Body of pancreas (tissue), 4 donors: ENCODE measurements at regions not wholly inside any gene's neighbourhood (a gene's known extent, or its start where the extent isn't known, plus 50 kb on each side); places are given as distances from the start of the nearest gene placed in this dataset.
"Not testable (repeated sequence)": the region's sequence is repeated elsewhere in the genome, so short reads cannot be mapped to it uniquely, and the experiment has no call there.

Source experiments
- ATAC-seq: fragments of 150-250 bp; one replicate; pipeline ENCODE4 v1.9.1; 2016
- DNase-seq, 4 donors: peaks; one replicate each; pipeline ENCODE4 v3.0.0-alpha.2; 2019
- H3K27ac ChIP-seq, 4 donors: fragments of 200-600 bp; sonication (generic); 1 replicate in 3 of 4; 2 replicates in 1 of 4; pipeline versions ENCODE4 v1.5.1 to v1.6.1; 2016 to 2019; ENCODE audit warnings: mild to moderate bottlenecking in 1 of 4, mixed read lengths in 1 of 4, moderate library complexity in 1 of 4
- H3K27me3 ChIP-seq, 2 donors: fragments of 200-600 bp; sonication (generic); one replicate each; pipeline ENCODE4 v1.6.0; 2016; ENCODE audit warnings: mild to moderate bottlenecking in 1 of 2
- H3K36me3 ChIP-seq, 2 donors: fragments of 200-600 bp; sonication (generic); replicated peaks in 1 of 2; 2 replicates each; pipeline ENCODE4 v1.5.1; 2016; ENCODE audit warnings: low read depth in 2 of 2; ENCODE audit not compliant: insufficient read depth in 1 of 2
- H3K4me1 ChIP-seq: fragments of 200-600 bp; sonication (generic); one replicate; pipeline ENCODE4 v1.6.0; 2016
- H3K4me3 ChIP-seq, 2 donors: fragments of 200-600 bp; sonication (generic); 1 replicate in 1 of 2; 2 replicates in 1 of 2; pipeline ENCODE4 v1.5.1; 2016 to 2019
- H3K9me3 ChIP-seq, 3 donors: fragments of 200-600 bp; sonication (generic); 1 replicate in 2 of 3; 2 replicates in 1 of 3; pipeline ENCODE4 v1.5.1; 2016
- WGBS, 2 donors: methylation state at CpG; one replicate each; pipeline ENCODE4 v1.1.5; 2017; 5-methylcytosine and 5-hydroxymethylcytosine counted together
- intact Hi-C: fragments of 100-400 bp; cut with DNase I; formaldehyde crosslinking; loops from one replicate; pipeline ENCODE4 v1.15.1; 2023

- H3K4me1 ChIP-seq, H3K36me3 ChIP-seq, H3K9me3 ChIP-seq, H3K27me3 ChIP-seq, intact Hi-C loops, H3K27ac ChIP-seq, ATAC-seq, DNase-seq, H3K4me3 ChIP-seq: not testable (repeated sequence)
- 57 to 71% methylated on average over 7 of the region's 7 CpGs for WGBS, 2 donors
These were observed 556.0 kb downstream of the PRIM2 start for GRCh38 chr6:57873424-57873823.

- H3K27ac ChIP-seq, H3K9me3 ChIP-seq, DNase-seq, H3K36me3 ChIP-seq, H3K27me3 ChIP-seq, H3K4me3 ChIP-seq, ATAC-seq, H3K4me1 ChIP-seq, intact Hi-C loops: not testable (repeated sequence)
- WGBS, 2 donors = 66 to 75% methylated on average over 2 of the region's 2 CpGs
These were observed 559.2 kb downstream of the PRIM2 start for GRCh38 chr6:57876659-57877058.

GRCh38 chr6:57877729-57878128 is 560.3 kb downstream of the PRIM2 start:
- DNase-seq, H3K9me3 ChIP-seq, ATAC-seq, H3K27ac ChIP-seq, intact Hi-C loops, H3K27me3 ChIP-seq, H3K36me3 ChIP-seq, H3K4me1 ChIP-seq, H3K4me3 ChIP-seq: not testable (repeated sequence)
- WGBS, 2 donors = 87 to 89% methylated on average over 1 to 2 of the region's 3 CpGs

- intact Hi-C loops, DNase-seq, H3K27ac ChIP-seq, H3K27me3 ChIP-seq, H3K4me3 ChIP-seq, ATAC-seq, H3K36me3 ChIP-seq, H3K4me1 ChIP-seq, H3K9me3 ChIP-seq: not testable (repeated sequence)
- WGBS, 2 donors = 65 to 91% methylated on average over 1 of the region's 1 CpG
These were observed 561.4 kb downstream of the PRIM2 start for GRCh38 chr6:57878792-57879191.

GRCh38 chr6:57898850-57899249 is 581.4 kb downstream of the PRIM2 start:
- H3K27ac ChIP-seq, H3K4me1 ChIP-seq, H3K4me3 ChIP-seq, ATAC-seq, H3K27me3 ChIP-seq, DNase-seq, H3K36me3 ChIP-seq, H3K9me3 ChIP-seq, intact Hi-C loops: not testable (repeated sequence)
- 61 to 66% methylated on average over 5 of the region's 5 CpGs for WGBS, 2 donors

GRCh38 chr6:57900687-57901399 is 583.4 kb downstream of the PRIM2 start:
- H3K4me1 ChIP-seq, DNase-seq, H3K4me3 ChIP-seq, H3K9me3 ChIP-seq, H3K27ac ChIP-seq, H3K36me3 ChIP-seq, intact Hi-C loops, ATAC-seq, H3K27me3 ChIP-seq: not testable (repeated sequence)
- 84 to 88% methylated on average over 3 of the region's 5 CpGs for WGBS, 2 donors

GRCh38 chr6:57901445-57901844 is 584.0 kb downstream of the PRIM2 start:
- intact Hi-C loops, H3K4me1 ChIP-seq, H3K27ac ChIP-seq, H3K27me3 ChIP-seq, H3K36me3 ChIP-seq, ATAC-seq, H3K9me3 ChIP-seq, H3K4me3 ChIP-seq, DNase-seq: not testable (repeated sequence)
- WGBS, 2 donors = 64 to 87% methylated on average over 3 of the region's 3 CpGs

- WGBS, 2 donors = 51 to 68% methylated on average over 6 of the region's 6 CpGs
- not testable (repeated sequence) for H3K4me3 ChIP-seq, H3K27ac ChIP-seq
These were observed 586.9 kb downstream of the PRIM2 start for GRCh38 chr6:57904356-57904755.

GRCh38 chr6:57915300-57915699 is 597.9 kb downstream of the PRIM2 start:
- DNase-seq, ATAC-seq, H3K4me1 ChIP-seq, H3K27ac ChIP-seq, H3K27me3 ChIP-seq, H3K4me3 ChIP-seq, H3K9me3 ChIP-seq, intact Hi-C loops, H3K36me3 ChIP-seq: not testable (repeated sequence)

More at GRCh38 chr6:57904356-57904755, 586.9 kb downstream of the PRIM2 start:
- ATAC-seq, intact Hi-C loops, H3K4me1 ChIP-seq, H3K27me3 ChIP-seq, DNase-seq, H3K9me3 ChIP-seq, H3K36me3 ChIP-seq: not testable (repeated sequence)

GRCh38 chr6:57942966-57943365 is 625.5 kb downstream of the PRIM2 start:
- WGBS, 2 donors = 89 to 94% methylated on average over 2 of the region's 2 CpGs
- DNase-seq, ATAC-seq, H3K9me3 ChIP-seq, intact Hi-C loops, H3K4me3 ChIP-seq, H3K27me3 ChIP-seq, H3K36me3 ChIP-seq, H3K27ac ChIP-seq, H3K4me1 ChIP-seq: not testable (repeated sequence)

- H3K4me3 ChIP-seq, H3K27ac ChIP-seq, H3K9me3 ChIP-seq, H3K27me3 ChIP-seq, H3K36me3 ChIP-seq, DNase-seq, ATAC-seq, H3K4me1 ChIP-seq, intact Hi-C loops: not testable (repeated sequence)
- WGBS, 2 donors = 81 to 94% methylated on average over 5 to 6 of the region's 7 CpGs
These were observed 628.8 kb downstream of the PRIM2 start for GRCh38 chr6:57946084-57946768.

GRCh38 chr6:57946769-57947091 is 629.3 kb downstream of the PRIM2 start:
- not testable (repeated sequence) for DNase-seq

More at GRCh38 chr6:57946769-57947091, 629.3 kb downstream of the PRIM2 start:
- intact Hi-C loops, H3K4me1 ChIP-seq, H3K27ac ChIP-seq, H3K36me3 ChIP-seq, H3K27me3 ChIP-seq, ATAC-seq, H3K9me3 ChIP-seq, H3K4me3 ChIP-seq: not testable (repeated sequence)
- WGBS, 2 donors = 86 to 89% methylated on average over 9 to 11 of the region's 11 CpGs
